LNCAP (cell line): ENCODE measurements at regions not wholly inside any gene's neighbourhood (a gene's known extent, or its start where the extent isn't known, plus 50 kb on each side); places are given as distances from the start of the nearest gene placed in this dataset.

Source experiments
- TF ChIP-seq, protein P1 (sequence below): fragments of 450-650 bp; IDR thresholded peaks from 2 replicates; pipeline ENCODE4 v1.5.1; 2017; ENCODE audit warnings: mild to moderate bottlenecking

DNA sequence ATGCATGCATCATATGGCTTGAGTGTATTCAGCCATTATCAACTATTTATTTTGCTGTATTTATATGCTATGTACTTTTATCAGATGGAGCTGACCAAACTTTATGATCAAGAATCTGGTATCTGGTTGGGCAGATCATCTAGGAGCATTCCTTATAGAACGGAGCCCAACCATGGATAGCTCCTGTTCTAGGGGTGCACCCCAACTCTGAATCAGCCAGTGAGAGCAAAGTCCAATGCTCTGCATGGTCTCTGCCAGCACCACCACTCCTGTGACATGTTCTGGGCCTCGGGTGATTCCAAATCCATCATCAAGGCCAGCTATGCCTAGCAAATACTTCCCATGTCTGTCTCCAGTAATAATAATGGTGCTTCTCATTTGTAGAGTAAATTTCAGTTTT, 517.5 kb downstream of the AGTPBP1 start:
- TF ChIP-seq, protein P1, sequence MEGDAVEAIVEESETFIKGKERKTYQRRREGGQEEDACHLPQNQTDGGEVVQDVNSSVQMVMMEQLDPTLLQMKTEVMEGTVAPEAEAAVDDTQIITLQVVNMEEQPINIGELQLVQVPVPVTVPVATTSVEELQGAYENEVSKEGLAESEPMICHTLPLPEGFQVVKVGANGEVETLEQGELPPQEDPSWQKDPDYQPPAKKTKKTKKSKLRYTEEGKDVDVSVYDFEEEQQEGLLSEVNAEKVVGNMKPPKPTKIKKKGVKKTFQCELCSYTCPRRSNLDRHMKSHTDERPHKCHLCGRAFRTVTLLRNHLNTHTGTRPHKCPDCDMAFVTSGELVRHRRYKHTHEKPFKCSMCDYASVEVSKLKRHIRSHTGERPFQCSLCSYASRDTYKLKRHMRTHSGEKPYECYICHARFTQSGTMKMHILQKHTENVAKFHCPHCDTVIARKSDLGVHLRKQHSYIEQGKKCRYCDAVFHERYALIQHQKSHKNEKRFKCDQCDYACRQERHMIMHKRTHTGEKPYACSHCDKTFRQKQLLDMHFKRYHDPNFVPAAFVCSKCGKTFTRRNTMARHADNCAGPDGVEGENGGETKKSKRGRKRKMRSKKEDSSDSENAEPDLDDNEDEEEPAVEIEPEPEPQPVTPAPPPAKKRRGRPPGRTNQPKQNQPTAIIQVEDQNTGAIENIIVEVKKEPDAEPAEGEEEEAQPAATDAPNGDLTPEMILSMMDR: no peak

DNA sequence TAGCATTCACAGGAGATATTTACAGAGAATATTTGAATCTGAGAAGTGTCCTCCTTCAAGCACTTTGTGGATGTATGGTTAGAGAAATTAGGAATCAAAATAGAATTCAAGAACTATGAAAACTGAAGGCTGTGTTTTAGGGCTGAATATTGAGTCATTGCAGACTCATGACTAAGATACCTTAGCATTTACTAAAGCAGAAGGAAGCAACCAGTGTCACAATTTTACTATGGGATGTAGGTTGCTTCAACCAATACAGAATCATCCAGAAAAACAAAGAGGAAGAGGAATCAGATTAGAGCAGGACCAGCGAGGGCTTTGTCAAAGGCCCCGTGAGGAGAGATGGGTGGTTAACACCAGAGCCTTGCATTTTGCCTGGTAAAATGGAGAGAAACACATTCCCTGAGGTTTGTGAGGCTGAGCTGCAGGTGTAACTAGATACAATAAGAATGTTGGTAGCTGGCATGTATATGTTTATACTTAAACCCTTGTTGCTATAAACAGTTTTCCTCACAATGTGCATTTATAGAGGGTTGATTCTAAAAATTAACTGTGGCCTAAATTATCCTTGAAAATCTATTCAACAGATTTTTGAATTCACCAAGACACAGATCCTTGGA, 518.1 kb downstream of the AGTPBP1 start:
- TF ChIP-seq, protein P1: no peak

DNA sequence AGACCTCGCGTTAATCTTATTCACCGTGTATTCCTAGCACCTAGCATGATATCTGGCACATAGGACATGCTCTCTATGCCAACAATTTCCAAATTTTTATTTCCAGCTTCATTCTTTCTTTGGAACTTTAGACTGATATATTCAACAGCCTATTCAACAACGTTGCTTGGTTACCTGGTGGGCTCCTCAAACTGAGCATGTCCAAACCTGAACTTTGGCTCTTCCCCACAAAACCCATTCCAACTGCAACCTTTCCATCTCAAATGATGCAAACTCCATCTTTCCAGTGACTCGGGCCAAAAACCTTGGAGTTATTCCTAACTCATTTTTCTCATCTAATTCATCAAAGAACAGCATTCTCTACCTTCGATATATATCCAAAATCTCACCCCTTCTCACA, 525.2 kb downstream of the AGTPBP1 start:
- TF ChIP-seq, protein P1: no peak

DNA sequence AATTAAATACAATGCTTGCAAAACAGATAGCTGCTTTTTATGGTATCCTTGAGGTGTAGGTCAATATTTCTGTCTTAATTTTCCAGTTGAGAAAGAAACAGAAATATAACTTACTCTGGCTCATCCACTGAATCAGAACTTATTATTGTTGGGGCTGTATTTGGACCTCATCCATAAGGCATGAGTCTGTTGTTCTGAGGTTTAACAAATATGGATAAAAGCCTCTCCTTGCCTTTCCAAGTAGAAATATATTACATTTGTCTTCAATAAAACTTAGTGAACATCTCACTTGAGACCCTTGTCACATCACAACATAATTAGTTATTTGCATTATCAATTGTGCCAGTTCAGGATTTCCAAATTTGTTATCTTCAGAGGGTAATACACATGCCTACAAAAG, 525.8 kb downstream of the AGTPBP1 start:
- TF ChIP-seq, protein P1: no peak

DNA sequence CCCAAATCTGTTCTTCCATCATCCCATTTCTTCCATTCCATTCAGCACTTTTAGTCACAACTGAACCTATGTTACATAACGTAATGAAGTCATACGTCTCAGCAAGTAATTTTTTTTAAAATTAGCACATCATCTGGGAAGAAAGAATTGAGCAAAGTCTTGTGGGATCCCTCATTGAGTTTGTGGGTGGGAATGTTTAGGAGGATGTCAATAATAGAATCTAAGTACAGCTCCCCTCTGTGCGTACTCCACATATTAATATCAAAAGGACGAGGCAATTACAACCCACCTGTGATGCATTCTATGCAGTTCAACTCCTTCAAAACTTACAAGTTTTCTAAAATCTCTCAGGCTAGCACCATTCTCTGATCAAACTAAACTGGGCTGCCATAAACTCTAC, 526.3 kb downstream of the AGTPBP1 start:
- TF ChIP-seq, protein P1: no peak

DNA sequence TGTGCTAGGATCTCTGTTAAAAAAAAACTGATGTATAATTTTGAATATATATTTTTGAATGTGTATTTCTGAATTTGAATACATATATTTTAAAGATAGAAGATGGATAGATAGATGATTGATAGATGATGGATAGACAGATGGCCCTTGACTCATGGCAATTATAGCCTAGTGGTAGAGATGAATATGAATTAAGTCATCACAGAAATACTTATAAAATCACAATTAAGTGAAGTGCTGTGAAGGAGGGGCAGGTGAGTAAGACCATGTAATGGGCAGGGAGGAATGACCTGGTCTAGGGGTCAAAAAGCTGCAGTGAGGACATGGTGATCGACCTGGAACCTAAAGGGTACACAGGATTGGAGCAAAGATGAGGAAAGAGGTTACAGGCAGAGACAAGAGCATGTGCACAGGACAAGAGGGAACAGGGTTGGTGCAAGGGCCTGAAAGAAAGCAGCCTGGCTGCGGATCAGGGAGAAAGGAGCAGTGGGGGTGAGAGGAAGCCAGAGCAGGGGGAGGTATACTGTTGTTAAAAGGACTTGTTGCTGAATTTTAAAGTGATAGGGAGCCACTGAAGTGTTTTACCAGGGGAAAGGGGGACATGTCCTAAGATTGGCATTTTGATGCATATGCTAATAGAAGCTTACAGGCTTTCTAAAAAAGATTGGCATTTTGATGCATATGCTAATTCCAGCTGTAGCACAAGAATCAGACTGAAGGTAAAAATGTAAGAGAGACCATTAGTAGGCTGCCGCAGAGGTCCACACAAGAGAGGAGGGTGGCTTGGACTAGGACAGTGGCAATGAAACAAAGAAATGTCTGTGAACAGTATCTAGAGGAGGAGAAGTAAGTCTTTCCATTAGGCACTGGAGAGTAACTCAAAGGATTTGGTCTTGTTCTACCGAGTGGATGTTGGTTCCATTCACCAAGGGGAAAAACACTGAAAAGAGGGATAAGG, 527.8 kb downstream of the AGTPBP1 start:
- TF ChIP-seq, protein P1: no peak

DNA sequence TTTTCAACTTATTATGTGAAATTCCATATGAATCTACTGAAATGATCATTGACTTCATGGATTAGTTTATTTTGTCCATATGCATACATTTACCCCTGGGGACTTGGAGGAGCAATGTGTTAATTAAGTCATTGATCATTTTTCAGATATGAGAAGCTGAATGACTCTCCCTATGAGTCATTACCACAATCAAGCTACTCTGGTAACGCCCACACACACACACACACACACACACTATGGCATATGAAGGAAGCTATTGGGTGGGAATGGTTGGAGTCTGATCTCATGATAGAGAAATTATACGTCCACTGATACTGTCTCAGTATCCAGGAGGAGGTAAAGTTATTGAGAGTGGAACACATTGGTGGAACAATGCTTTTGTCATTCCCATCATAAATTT, 528.9 kb downstream of the AGTPBP1 start:
- TF ChIP-seq, protein P1: no peak
